MG63 (cell line): ENCODE measurements at regions not wholly inside any gene's neighbourhood (a gene's known extent, or its start where the extent isn't known, plus 50 kb on each side); places are given as distances from the start of the nearest gene placed in this dataset.

Experiments
- DNase-seq: peaks from one replicate; pipeline ENCODE4 v3.0.0-alpha.2; 2020
- H3K27me3 ChIP-seq: fragments of 250-450 bp; sonication (Bioruptor Pico); 2 replicates; pipeline ENCODE4 v1.5.1; 2020; ENCODE audit warnings: mild to moderate bottlenecking, moderate library complexity
- H3K36me3 ChIP-seq: fragments of 250-450 bp; sonication (Bioruptor Pico); 2 replicates; pipeline ENCODE4 v1.5.1; 2020; ENCODE audit warnings: mild to moderate bottlenecking, moderate library complexity
- H3K4me3 ChIP-seq: fragments of 250-450 bp; sonication (Bioruptor Pico); 2 replicates; pipeline ENCODE4 v1.5.1; 2020; ENCODE audit warnings: mild to moderate bottlenecking, moderate library complexity
- H3K9me3 ChIP-seq: fragments of 250-450 bp; sonication (Bioruptor Pico); 2 replicates; pipeline ENCODE4 v1.5.1; 2020; ENCODE audit warnings: mild to moderate bottlenecking, moderate library complexity

GRCh38 chr6:49070411-49070810 is 392.6 kb downstream of the MMUT start:
- Histone ChIP-seq H3K27me3 (no peaks in the 10 kb centered on the region), H3K9me3 (no peaks in the 10 kb centered on the region), H3K4me3 (no peak overlapping the region), H3K36me3 (no peaks in the 10 kb centered on the region)
- no peak for DNase-seq

DNA sequence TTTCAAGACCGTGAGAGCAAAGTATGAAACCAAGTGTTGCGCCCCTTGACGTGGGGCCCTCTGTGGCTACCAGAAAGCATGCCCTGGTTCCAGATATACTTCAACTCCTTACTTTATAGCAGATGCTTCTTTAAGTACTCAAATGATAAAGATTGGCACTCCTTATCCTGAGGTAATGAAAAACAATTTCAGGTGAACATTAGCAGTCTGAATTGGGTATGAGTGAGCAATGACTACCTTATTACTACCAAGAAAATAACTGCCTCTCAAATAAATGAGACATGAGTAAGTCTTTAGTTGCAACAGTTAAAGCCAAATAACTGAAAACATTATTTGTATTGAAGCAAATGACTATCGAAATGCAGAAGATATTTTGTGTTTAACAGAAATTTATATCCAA is 408.7 kb downstream of the MMUT start:
- H3K4me3 ChIP-seq = no peak overlapping the region
- DNase-seq = no peak
- no peaks in the 10 kb centered on the region; the same call in 1 of the 2 replicates for H3K9me3 ChIP-seq
- no peaks in the 10 kb centered on the region for H3K36me3 ChIP-seq
- no peaks in the 10 kb centered on the region for H3K27me3 ChIP-seq

- no peaks in the 10 kb centered on the region for H3K27me3 ChIP-seq
- H3K4me3 ChIP-seq = no peak overlapping the region
- no peak for DNase-seq
- no peaks in the 10 kb centered on the region; the same call in 1 of the 2 replicates for H3K9me3 ChIP-seq
- H3K36me3 ChIP-seq = no peaks in the 10 kb centered on the region
Measured at GRCh38 chr6:49052901-49053300, 410.2 kb downstream of the MMUT start.

GRCh38 chr6:49051281-49051680 is 411.8 kb downstream of the MMUT start:
- DNase-seq = no peak
- Histone ChIP-seq H3K36me3 (no peaks in the 10 kb centered on the region), H3K27me3 (no peaks in the 10 kb centered on the region), H3K9me3 (0 out of 2 replicates have a peak, but pooled peaks cover 2% of the 10 kb centered on the region), H3K4me3 (no peak overlapping the region)

- H3K27me3 ChIP-seq = no peaks in the 10 kb centered on the region
- no peak for DNase-seq
- H3K4me3 ChIP-seq = no peak overlapping the region
- 0 out of 2 replicates have a peak, but pooled peaks cover 2% of the 10 kb centered on the region for H3K9me3 ChIP-seq
- H3K36me3 ChIP-seq = no peaks in the 10 kb centered on the region
Measured at GRCh38 chr6:49050584-49050983, 412.5 kb downstream of the MMUT start.

DNA sequence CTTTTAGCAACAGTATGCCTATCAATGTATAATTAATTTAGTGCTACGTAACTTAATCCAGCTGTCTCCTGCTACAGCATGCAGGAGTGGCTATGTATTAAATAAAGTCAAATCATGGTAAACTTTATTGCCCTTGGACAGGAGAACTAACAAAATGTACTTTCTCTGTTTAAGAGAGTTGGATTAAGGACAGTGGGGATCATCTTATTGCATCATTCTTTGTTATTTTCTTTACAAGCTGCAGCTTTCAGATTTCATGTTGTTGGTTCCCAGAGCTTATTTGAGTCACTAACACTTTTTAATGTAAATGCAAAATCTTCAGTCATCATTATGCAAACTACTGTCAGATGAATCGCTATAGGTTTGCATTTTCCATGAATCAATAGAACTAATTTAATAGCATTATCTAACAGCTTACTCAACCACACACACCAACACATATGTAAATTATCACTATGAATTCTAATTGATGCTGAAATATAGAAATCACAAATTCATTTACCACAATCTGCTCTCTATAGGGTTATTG is 424.7 kb downstream of the MMUT start:
- Histone ChIP-seq H3K9me3 (0 out of 2 replicates have a peak, but pooled peaks cover 3% of the 10 kb centered on the region), H3K36me3 (no peaks in the 10 kb centered on the region), H3K4me3 (no peak overlapping the region), H3K27me3 (no peaks in the 10 kb centered on the region)
- DNase-seq = no peak

DNA sequence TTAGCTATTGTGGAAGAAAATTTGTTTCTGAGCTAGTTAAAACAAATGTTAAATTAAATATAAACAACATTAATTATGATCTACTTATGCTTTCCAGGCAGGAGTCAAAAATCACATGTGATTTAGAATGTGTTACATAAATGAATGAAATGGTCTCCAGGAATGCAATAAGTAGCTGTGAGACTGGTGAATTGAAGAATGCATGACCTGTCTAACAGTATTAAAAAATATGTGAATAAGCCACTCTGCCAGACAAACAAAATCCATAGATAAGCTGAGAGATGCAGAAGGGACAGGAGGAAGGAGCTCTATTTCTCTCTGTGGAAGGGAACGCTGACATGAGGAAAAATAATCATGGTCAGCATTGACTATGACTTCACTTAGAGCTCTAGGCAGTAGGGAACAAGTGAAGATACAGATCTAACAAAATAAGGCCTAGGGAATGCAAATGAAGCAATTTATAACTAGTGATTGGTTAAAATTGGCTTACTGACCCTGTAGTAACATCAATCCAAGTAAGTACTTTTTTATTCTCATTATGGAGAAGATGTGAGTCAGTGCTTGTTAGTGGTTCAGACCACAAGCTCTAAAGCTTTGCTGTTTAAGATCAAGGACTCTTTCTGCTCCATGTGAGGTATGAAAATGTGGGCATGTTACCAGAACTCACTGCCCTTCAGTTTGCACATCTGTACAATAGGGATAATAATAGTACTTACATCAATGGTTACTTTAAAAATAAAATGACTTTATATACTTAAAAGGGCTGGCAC is 432.6 kb downstream of the MMUT start:
- Histone ChIP-seq H3K4me3 (no peak overlapping the region), H3K27me3 (no peaks in the 10 kb centered on the region), H3K9me3 (0 out of 2 replicates have a peak, but pooled peaks cover 3% of the 10 kb centered on the region), H3K36me3 (no peaks in the 10 kb centered on the region)
- no peak for DNase-seq

DNA sequence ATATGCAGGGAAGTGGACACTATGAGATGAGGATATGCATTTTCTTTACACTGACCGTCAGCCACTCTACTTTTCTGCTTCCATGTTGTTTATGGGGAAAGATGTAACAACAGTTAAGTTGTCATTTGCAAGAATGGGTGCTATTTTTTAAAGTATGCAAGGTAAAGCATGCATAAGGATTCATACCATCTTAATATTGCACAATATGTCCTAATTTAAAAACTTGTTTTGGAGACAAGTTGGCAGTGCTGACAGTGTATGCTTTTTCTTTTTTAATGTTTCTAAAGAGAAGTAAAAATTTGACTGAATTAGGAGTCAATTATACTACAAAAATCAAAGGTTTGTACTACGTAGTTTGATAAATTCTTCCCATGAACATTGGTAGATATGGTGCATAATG is 435.4 kb downstream of the MMUT start:
- DNase-seq = no peak

GRCh38 chr6:49025273-49026240 is 437.5 kb downstream of the MMUT start:
- peaks cover 10% of the 10 kb centered on the region for H3K9me3 ChIP-seq
- H3K36me3 ChIP-seq = no peaks in the 10 kb centered on the region
- no peak overlapping the region for H3K4me3 ChIP-seq
- no peaks in the 10 kb centered on the region for H3K27me3 ChIP-seq
- no peak for DNase-seq

More for the DNA sequence above, 435.4 kb downstream of the MMUT start:
- no peaks in the 10 kb centered on the region for H3K36me3 ChIP-seq
- H3K4me3 ChIP-seq = no peak overlapping the region
- peaks cover 5% of the 10 kb centered on the region for H3K9me3 ChIP-seq
- no peaks in the 10 kb centered on the region for H3K27me3 ChIP-seq

GRCh38 chr6:49004801-49005200 is 458.3 kb downstream of the MMUT start:
- no peaks in the 10 kb centered on the region for H3K27me3 ChIP-seq
- no peak overlapping the region for H3K4me3 ChIP-seq
- no peaks in the 10 kb centered on the region for H3K9me3 ChIP-seq
- DNase-seq = no peak
- no peaks in the 10 kb centered on the region for H3K36me3 ChIP-seq

DNA sequence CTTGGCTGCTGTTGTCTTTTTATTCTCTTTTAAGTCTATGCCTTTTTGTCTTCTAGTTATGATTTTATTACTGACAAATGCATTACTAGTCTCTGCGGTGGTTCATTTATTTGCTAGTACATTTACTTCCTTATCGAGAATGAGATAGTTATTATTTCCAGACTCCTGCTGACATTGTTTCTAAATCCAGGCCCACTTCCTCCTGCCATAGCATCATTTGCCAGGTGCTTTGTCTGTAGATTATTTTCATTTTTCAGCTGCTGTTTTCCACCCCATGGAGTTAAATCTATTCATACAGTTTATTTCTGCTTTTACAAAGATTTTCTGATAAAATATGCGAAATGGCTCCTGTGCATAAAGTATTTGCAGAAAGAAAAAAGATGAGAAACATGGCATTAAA is 459.7 kb downstream of the MMUT start:
- no peak for DNase-seq
- Histone ChIP-seq H3K36me3 (no peaks in the 10 kb centered on the region), H3K4me3 (no peak overlapping the region), H3K9me3 (no peaks in the 10 kb centered on the region), H3K27me3 (no peaks in the 10 kb centered on the region)

DNA sequence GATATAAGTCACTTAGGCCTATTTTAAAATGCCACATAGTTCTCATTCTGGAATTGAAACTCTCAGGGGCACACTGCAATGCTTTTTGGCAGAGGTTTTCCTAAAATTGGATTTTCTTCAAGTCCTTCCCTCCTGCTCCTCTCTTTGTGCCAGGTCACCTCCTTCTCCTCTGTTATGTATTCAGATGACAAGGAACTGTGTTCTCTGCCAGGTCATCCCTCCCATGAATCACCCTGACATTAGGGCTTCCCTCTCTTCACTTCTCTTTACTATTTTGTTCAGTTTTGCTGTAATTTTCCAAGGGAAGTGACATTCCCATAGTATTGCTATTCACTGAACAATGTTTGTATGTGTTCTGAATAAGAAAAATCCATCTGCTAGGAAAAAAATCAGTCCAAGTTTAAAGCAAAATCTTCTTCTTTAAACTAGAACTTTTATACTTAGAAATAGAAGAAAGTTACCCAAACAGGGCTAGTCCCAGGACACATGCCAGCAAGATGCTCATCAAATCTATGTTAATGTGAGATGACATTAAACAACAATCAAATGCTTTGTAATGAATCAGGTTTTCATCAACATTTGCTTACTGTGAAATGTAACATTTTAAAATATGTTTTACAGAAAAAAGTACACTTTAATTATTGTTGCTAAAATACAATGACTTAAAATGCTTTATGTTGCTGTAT is 461.1 kb downstream of the MMUT start:
- no peaks in the 10 kb centered on the region for H3K9me3 ChIP-seq
- H3K4me3 ChIP-seq = no peak overlapping the region
- H3K27me3 ChIP-seq = no peaks in the 10 kb centered on the region
- peak; percentile 61 for DNase-seq
- no peaks in the 10 kb centered on the region for H3K36me3 ChIP-seq

DNA sequence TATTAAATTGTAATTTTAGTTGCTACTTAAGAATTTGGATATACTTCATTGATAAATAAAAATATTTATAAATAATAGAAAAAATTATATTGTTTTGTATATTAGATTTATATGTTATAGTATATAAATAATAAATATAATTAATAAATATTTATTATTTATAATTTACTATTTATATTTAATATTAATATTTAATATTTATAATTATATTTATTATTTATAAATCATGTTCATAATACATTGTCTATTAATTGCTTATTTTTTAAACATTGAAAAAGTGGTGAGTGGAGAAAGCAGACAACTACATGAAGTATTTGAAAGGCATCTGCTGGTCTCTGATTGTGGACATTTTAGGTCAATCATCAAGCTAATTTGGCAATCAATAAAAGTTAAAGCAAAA is 464.5 kb downstream of the MMUT start:
- H3K9me3 ChIP-seq = no peaks in the 10 kb centered on the region; the same call in none of the 2 replicates
- DNase-seq = no peak

DNA sequence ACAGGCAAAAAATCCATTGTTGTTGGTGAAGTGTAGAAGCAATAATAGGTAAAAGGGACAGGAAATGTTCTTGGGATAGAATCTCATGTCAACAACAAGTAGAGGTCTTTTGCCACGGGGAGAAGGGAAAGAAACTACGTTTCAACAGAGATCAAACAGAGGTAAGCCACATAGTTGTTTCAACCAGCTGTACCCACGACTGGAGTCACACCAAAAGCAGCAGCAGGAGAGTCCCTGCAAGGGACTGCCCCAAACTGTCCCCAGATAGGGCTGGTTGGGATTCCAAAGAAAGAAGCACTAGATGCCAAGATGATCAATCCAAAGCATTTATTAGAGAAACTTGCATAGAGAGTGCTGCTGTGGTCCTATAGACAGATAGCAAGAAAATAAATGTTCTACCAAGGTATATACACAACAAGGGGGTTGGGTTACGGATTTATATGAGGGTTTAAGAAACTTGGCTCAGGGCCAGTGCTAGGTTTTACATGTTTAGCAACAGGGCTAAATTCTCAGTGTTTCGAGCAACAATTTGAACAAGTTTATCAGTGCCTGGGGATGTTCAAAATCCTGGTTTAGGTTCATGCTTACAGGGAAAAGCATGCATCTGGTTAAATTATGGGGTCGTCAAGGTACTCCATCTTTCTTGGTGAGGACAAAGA is 466.5 kb downstream of the MMUT start:
- Histone ChIP-seq H3K36me3 (no peaks in the 10 kb centered on the region), H3K4me3 (no peak overlapping the region), H3K9me3 (no peaks in the 10 kb centered on the region; the same call in none of the 2 replicates), H3K27me3 (no peaks in the 10 kb centered on the region)
- DNase-seq = no peak

More for the DNA sequence above, 464.5 kb downstream of the MMUT start:
- Histone ChIP-seq H3K4me3 (no peak overlapping the region), H3K27me3 (no peaks in the 10 kb centered on the region), H3K36me3 (no peaks in the 10 kb centered on the region)

- Histone ChIP-seq H3K9me3 (peaks cover 4% of the 10 kb centered on the region), H3K36me3 (no peaks in the 10 kb centered on the region), H3K27me3 (no peaks in the 10 kb centered on the region), H3K4me3 (no peak overlapping the region)
- no peak for DNase-seq
Measured at GRCh38 chr6:48994811-48995210, 468.2 kb downstream of the MMUT start.

- no peaks in the 10 kb centered on the region for H3K36me3 ChIP-seq
Measured at GRCh38 chr6:48990739-48991138, 472.3 kb downstream of the MMUT start.

More at GRCh38 chr6:48990739-48991138, 472.3 kb downstream of the MMUT start:
- Histone ChIP-seq H3K4me3 (no peak overlapping the region), H3K27me3 (no peaks in the 10 kb centered on the region), H3K9me3 (peaks cover 21% of the 10 kb centered on the region)
- DNase-seq = peak; percentile 52
